ENCODE measurements at regions not wholly inside any gene's neighbourhood (a gene's known extent, or its start where the extent isn't known, plus 50 kb on each side); places are given as distances from the start of the nearest gene placed in this dataset.

DNA sequence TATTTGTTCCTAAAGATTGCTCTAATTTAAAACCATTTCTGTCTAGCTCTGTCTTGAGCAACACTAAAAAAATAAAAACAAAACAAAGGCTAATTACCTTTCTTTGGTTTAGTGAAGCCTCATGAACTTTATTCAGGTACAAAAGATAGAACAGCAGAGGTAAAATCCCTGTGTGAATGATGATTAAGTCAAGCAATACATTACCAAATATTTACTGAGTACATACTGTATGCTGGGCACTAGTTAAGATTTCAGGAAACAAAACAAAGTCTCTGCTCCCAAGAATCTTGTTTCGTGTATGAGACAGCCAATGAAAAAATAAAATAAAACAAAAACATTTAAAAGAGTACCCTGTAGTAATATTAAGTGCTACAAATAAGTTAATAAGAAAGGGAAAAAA lies 257.5 kb downstream of the RND3 start:
- no peaks in the 10 kb centered on the region for H3K9me3 ChIP-seq (ENCODE audit: insufficient read depth, low read depth)
- no peaks in the 10 kb centered on the region for H3F3A ChIP-seq (ENCODE audit: insufficient read depth, low read depth)
- DNase-seq: no peak
- H3K4me3 ChIP-seq: no peak overlapping the region
- CTCF ChIA-PET: no interaction called here
- H3K36me3 ChIP-seq (ENCODE audit: low read depth): no peaks in the 10 kb centered on the region
- POLR2A ChIA-PET (ENCODE audit: unreplicated experiment): no interaction called here
- no peaks in the 10 kb centered on the region for H3K27me3 ChIP-seq (ENCODE audit: insufficient read depth, low read depth)
- no peaks in the 10 kb centered on the region for H3K4me1 ChIP-seq (replicated peaks; ENCODE audit: insufficient read depth)
- no peaks in the 10 kb centered on the region for H3K79me2 ChIP-seq (ENCODE audit: low read depth)
- BruUV-seq (replicated peaks): no TSS peak
- H3K9me2 ChIP-seq (ENCODE audit: insufficient read depth): no peaks in the 10 kb centered on the region
- no peak overlapping the region for H3K27ac ChIP-seq
- H2AFZ ChIP-seq: no peak overlapping the region
- no peak overlapping the region for H3K4me2 ChIP-seq
- no peak for TF ChIP-seq EZH2 (IDR thresholded peaks at IDR 0.05; ENCODE audit: low read depth)
- TF ChIP-seq, protein P1, sequence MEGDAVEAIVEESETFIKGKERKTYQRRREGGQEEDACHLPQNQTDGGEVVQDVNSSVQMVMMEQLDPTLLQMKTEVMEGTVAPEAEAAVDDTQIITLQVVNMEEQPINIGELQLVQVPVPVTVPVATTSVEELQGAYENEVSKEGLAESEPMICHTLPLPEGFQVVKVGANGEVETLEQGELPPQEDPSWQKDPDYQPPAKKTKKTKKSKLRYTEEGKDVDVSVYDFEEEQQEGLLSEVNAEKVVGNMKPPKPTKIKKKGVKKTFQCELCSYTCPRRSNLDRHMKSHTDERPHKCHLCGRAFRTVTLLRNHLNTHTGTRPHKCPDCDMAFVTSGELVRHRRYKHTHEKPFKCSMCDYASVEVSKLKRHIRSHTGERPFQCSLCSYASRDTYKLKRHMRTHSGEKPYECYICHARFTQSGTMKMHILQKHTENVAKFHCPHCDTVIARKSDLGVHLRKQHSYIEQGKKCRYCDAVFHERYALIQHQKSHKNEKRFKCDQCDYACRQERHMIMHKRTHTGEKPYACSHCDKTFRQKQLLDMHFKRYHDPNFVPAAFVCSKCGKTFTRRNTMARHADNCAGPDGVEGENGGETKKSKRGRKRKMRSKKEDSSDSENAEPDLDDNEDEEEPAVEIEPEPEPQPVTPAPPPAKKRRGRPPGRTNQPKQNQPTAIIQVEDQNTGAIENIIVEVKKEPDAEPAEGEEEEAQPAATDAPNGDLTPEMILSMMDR (conservative IDR thresholded peaks at IDR 0.05): no peak
- intact Hi-C loops (cut with micrococcal nuclease; ENCODE audit: unreplicated experiment): no loop called here
- no peaks in the 10 kb centered on the region for H4K20me1 ChIP-seq (ENCODE audit: insufficient read depth)

- POLR2A ChIA-PET (ENCODE audit: unreplicated experiment): no interaction called here
- no peak overlapping the region for H3K4me2 ChIP-seq
- no peaks in the 10 kb centered on the region for H4K20me1 ChIP-seq (ENCODE audit: insufficient read depth)
- no peaks in the 10 kb centered on the region for H3K4me1 ChIP-seq (replicated peaks; ENCODE audit: insufficient read depth)
- no peak overlapping the region for H3K27ac ChIP-seq
- no peak overlapping the region for H2AFZ ChIP-seq
- H3F3A ChIP-seq (ENCODE audit: insufficient read depth, low read depth): no peaks in the 10 kb centered on the region
- H3K27me3 ChIP-seq (ENCODE audit: insufficient read depth, low read depth): no peaks in the 10 kb centered on the region
- H3K4me3 ChIP-seq: no peak overlapping the region
- no peaks in the 10 kb centered on the region for H3K9me3 ChIP-seq (ENCODE audit: insufficient read depth, low read depth)
- BruUV-seq (replicated peaks): no TSS peak
- intact Hi-C loops (cut with micrococcal nuclease; ENCODE audit: unreplicated experiment): no loop called here
- H3K36me3 ChIP-seq (ENCODE audit: low read depth): no peaks in the 10 kb centered on the region
- no peaks in the 10 kb centered on the region for H3K9me2 ChIP-seq (ENCODE audit: insufficient read depth)
- CTCF ChIA-PET: no interaction called here
- no peaks in the 10 kb centered on the region for H3K79me2 ChIP-seq (ENCODE audit: low read depth)
- no peak for DNase-seq
- TF ChIP-seq, protein P1 (conservative IDR thresholded peaks at IDR 0.05): no peak
- no peak for TF ChIP-seq EZH2 (IDR thresholded peaks at IDR 0.05; ENCODE audit: low read depth)
Observed at GRCh38 chr2:150228936-150229335, 258.5 kb downstream of the RND3 start.

DNA sequence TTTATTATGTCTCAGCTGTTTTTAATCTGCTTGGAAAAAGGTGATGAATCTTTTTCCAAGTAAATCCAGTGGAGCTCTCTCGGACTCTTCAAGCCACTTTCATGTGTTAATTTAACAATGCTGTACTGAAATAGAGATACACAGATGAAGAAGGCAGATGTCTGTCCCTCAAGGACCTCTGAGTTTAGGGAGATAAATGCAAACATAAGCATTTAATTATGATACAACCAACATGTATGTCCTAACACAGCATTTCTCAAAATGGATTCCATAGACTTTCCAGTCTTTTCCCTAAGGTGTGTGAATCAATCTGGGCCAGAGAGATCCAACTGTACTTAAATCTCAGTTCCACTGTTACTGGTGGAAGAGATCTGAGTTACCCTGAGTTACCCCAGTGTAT lies 262.4 kb downstream of the RND3 start:
- ChIA-PET CTCF (no interaction called here), POLR2A (ENCODE audit: unreplicated experiment) (no interaction called here)
- Histone ChIP-seq H3K4me3 (no peak overlapping the region), H2AFZ (no peak overlapping the region), H3K9me2 (ENCODE audit: insufficient read depth) (no peaks in the 10 kb centered on the region), H3K27me3 (ENCODE audit: insufficient read depth, low read depth) (no peaks in the 10 kb centered on the region), H4K20me1 (ENCODE audit: insufficient read depth) (no peaks in the 10 kb centered on the region), H3K9me3 (ENCODE audit: insufficient read depth, low read depth) (no peaks in the 10 kb centered on the region), H3F3A (ENCODE audit: insufficient read depth, low read depth) (no peaks in the 10 kb centered on the region), H3K27ac (no peak overlapping the region), H3K4me2 (no peak overlapping the region), H3K79me2 (ENCODE audit: low read depth) (no peaks in the 10 kb centered on the region), H3K36me3 (ENCODE audit: low read depth) (no peaks in the 10 kb centered on the region), H3K4me1 (replicated peaks; ENCODE audit: insufficient read depth) (no peaks in the 10 kb centered on the region)
- TF ChIP-seq, protein P1 (conservative IDR thresholded peaks at IDR 0.05): no peak
- no peak for TF ChIP-seq EZH2 (IDR thresholded peaks at IDR 0.05; ENCODE audit: low read depth)
- DNase-seq: no peak
- no TSS peak for BruUV-seq (replicated peaks)
- intact Hi-C loops (cut with micrococcal nuclease; ENCODE audit: unreplicated experiment): no loop called here

All from PC-9 (cell line).